ENCODE measurements at regions not wholly inside any gene's neighbourhood (a gene's known extent, or its start where the extent isn't known, plus 50 kb on each side); places are given as distances from the start of the nearest gene placed in this dataset.

GRCh38 chr11:23769214-23769613 is 727.6 kb upstream of the LUZP2 start:
- Histone ChIP-seq H2AFZ (replicated peaks) (no peak overlapping the region), H3K4me3 (no peak overlapping the region), H3K4me2 (no peak overlapping the region), H4K20me1 (ENCODE audit: low read depth) (no peaks in the 10 kb centered on the region), H3K27me3 (no peaks in the 10 kb centered on the region), H3K79me2 (ENCODE audit: low read depth) (no peaks in the 10 kb centered on the region), H3K9ac (no peak overlapping the region), H3K9me3 (ENCODE audit: low read depth) (peaks cover 19% of the 10 kb centered on the region), H3K27ac (no peak overlapping the region), H3K36me3 (no peaks in the 10 kb centered on the region), H3K4me1 (no peaks in the 10 kb centered on the region), H3F3A (ENCODE audit: low read depth) (no peaks in the 10 kb centered on the region)
- Mint-ChIP-seq H3K27ac (no peak overlapping the region), H3K36me3 (no peaks in the 10 kb centered on the region), H3K4me1 (no peaks in the 10 kb centered on the region), H3K27me3 (ENCODE audit: insufficient read depth, low read depth) (no peaks in the 10 kb centered on the region), H3K9me3 (peaks cover 16% of the 10 kb centered on the region), H3K4me3 (no peak overlapping the region)
- TF ChIP-seq, protein P1, sequence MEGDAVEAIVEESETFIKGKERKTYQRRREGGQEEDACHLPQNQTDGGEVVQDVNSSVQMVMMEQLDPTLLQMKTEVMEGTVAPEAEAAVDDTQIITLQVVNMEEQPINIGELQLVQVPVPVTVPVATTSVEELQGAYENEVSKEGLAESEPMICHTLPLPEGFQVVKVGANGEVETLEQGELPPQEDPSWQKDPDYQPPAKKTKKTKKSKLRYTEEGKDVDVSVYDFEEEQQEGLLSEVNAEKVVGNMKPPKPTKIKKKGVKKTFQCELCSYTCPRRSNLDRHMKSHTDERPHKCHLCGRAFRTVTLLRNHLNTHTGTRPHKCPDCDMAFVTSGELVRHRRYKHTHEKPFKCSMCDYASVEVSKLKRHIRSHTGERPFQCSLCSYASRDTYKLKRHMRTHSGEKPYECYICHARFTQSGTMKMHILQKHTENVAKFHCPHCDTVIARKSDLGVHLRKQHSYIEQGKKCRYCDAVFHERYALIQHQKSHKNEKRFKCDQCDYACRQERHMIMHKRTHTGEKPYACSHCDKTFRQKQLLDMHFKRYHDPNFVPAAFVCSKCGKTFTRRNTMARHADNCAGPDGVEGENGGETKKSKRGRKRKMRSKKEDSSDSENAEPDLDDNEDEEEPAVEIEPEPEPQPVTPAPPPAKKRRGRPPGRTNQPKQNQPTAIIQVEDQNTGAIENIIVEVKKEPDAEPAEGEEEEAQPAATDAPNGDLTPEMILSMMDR (IDR thresholded peaks at IDR 0.05): no peak
- TF ChIP-seq EZH2phosphoT487 (IDR thresholded peaks at IDR 0.05) (no peak), EZH2 (IDR thresholded peaks at IDR 0.05) (no peak)
- no peak for DNase-seq (ENCODE audit: low spot score)

GRCh38 chr11:23772081-23772480 is 724.8 kb upstream of the LUZP2 start:
- H3K36me3 Mint-ChIP-seq: no peaks in the 10 kb centered on the region
- Histone ChIP-seq H3K4me1 (peaks cover 2% of the 10 kb centered on the region), H3K9me3 (ENCODE audit: low read depth) (peaks cover 19% of the 10 kb centered on the region), H3F3A (ENCODE audit: low read depth) (no peaks in the 10 kb centered on the region), H3K27ac (no peak overlapping the region), H3K79me2 (ENCODE audit: low read depth) (no peaks in the 10 kb centered on the region), H3K4me3 (no peak overlapping the region), H3K36me3 (no peaks in the 10 kb centered on the region), H2AFZ (replicated peaks) (no peak overlapping the region), H3K9ac (no peak overlapping the region), H3K4me2 (no peak overlapping the region), H3K27me3 (no peaks in the 10 kb centered on the region), H4K20me1 (ENCODE audit: low read depth) (no peaks in the 10 kb centered on the region)
- H3K27ac Mint-ChIP-seq: no peak overlapping the region
- no peaks in the 10 kb centered on the region for H3K4me1 Mint-ChIP-seq
- no peak for DNase-seq (ENCODE audit: low spot score)
- no peak overlapping the region for H3K4me3 Mint-ChIP-seq
- H3K9me3 Mint-ChIP-seq: peaks cover 8% of the 10 kb centered on the region
- TF ChIP-seq EZH2phosphoT487 (IDR thresholded peaks at IDR 0.05) (no peak), EZH2 (IDR thresholded peaks at IDR 0.05) (no peak)
- TF ChIP-seq, protein P1 (IDR thresholded peaks at IDR 0.05): no peak
- H3K27me3 Mint-ChIP-seq (ENCODE audit: insufficient read depth, low read depth): no peaks in the 10 kb centered on the region

- no peaks in the 10 kb centered on the region for H4K20me1 ChIP-seq (ENCODE audit: low read depth)
- Mint-ChIP-seq H3K9me3 (no peaks in the 10 kb centered on the region), H3K36me3 (no peaks in the 10 kb centered on the region), H3K4me3 (no peak overlapping the region), H3K4me1 (peaks cover 5% of the 10 kb centered on the region), H3K27me3 (ENCODE audit: insufficient read depth, low read depth) (no peaks in the 10 kb centered on the region), H3K27ac (no peak overlapping the region)
- no peak for DNase-seq (ENCODE audit: low spot score)
- no peaks in the 10 kb centered on the region for H3K27me3 ChIP-seq
- H3K4me2 ChIP-seq: no peak overlapping the region
- H2AFZ ChIP-seq (replicated peaks): no peak overlapping the region
- H3K9me3 ChIP-seq (ENCODE audit: low read depth): no peaks in the 10 kb centered on the region
- no peaks in the 10 kb centered on the region for H3F3A ChIP-seq (ENCODE audit: low read depth)
- no peak overlapping the region for H3K4me3 ChIP-seq
- no peak overlapping the region for H3K9ac ChIP-seq
- H3K27ac ChIP-seq: no peak overlapping the region
- H3K36me3 ChIP-seq: no peaks in the 10 kb centered on the region
- H3K4me1 ChIP-seq: peaks cover 10% of the 10 kb centered on the region
- no peaks in the 10 kb centered on the region for H3K79me2 ChIP-seq (ENCODE audit: low read depth)
- TF ChIP-seq EZH2phosphoT487 (IDR thresholded peaks at IDR 0.05) (no peak), EZH2 (IDR thresholded peaks at IDR 0.05) (no peak)
- TF ChIP-seq, protein P1 (IDR thresholded peaks at IDR 0.05): no peak
Observed at GRCh38 chr11:23778971-23779370, 717.9 kb upstream of the LUZP2 start.

Measured in neural progenitor cell (in vitro differentiated cells).